HUES6 (cell line): ENCODE measurements at regions not wholly inside any gene's neighbourhood (a gene's known extent, or its start where the extent isn't known, plus 50 kb on each side); places are given as distances from the start of the nearest gene placed in this dataset.

Source experiments
- H3K27ac ChIP-seq: 2 replicates; pipeline ENCODE4 v1.7.0; 2013; ENCODE audit warnings: low read depth, mild to moderate bottlenecking, low read length, inconsistent platforms
- H3K27me3 ChIP-seq: 2 replicates; pipeline ENCODE4 v1.6.1; 2013; ENCODE audit warnings: low read length; ENCODE audit not compliant: control insufficient read depth, insufficient read depth
- H3K36me3 ChIP-seq: 2 replicates; pipeline ENCODE4 v1.6.1; 2013; ENCODE audit warnings: low read length; ENCODE audit not compliant: control insufficient read depth, insufficient read depth
- H3K4me1 ChIP-seq: 2 replicates; pipeline ENCODE4 v1.6.1; 2013; ENCODE audit warnings: low read length; ENCODE audit not compliant: control insufficient read depth, insufficient read depth
- H3K4me3 ChIP-seq: 2 replicates; pipeline ENCODE4 v1.5.1; 2013; ENCODE audit warnings: low read depth, low read length
- H3K9ac ChIP-seq: one replicate; pipeline ENCODE4 v1.6.1; 2013; ENCODE audit warnings: mild to moderate bottlenecking, low read length
- H3K9me3 ChIP-seq: 2 replicates; pipeline ENCODE4 v1.6.1; 2013; ENCODE audit warnings: low read depth, low read length; ENCODE audit not compliant: control insufficient read depth, insufficient read depth

DNA sequence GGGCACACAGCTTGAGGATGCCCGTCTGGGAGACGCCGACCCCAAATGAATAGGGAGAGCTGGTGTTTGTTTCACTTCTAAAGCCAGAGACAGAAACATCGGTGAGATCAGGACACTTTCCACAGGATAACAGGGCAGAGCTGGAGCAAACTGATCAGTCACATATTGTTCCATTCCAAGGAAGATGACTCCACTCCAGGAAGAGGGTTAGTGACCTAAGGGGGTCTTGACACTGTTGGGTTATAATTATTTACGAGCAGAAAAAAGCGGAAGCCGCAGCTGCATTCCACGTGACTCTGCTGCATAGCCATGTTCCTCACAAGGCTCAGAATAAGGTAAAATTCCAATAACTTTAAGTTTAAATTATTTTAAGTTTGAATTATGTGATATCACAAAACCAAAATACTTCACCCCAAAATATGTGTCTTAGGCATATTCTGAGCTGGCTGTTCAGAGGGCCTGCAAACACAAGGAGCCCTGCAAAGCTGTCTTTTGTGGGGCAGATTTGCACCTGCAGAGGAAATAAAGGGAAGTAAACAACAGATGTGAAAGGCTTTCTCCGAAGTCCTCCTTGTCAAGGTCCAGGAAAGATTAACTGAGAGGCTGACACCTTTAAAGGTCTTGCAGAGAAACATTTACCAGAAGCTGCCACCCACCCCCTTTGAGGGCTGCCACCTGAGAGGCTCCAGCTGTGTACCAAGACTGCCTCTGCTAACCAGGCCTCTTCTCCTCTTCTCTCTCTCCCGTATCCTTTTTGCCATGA, 819.2 kb downstream of the UQCRFS1 start:
- Histone ChIP-seq H3K4me3 (no peak overlapping the region), H3K27ac (no peak overlapping the region), H3K4me1 (peaks cover 26% of the 10 kb centered on the region), H3K9me3 (no peaks in the 10 kb centered on the region), H3K27me3 (no peaks in the 10 kb centered on the region), H3K36me3 (no peaks in the 10 kb centered on the region), H3K9ac (no peak overlapping the region)

DNA sequence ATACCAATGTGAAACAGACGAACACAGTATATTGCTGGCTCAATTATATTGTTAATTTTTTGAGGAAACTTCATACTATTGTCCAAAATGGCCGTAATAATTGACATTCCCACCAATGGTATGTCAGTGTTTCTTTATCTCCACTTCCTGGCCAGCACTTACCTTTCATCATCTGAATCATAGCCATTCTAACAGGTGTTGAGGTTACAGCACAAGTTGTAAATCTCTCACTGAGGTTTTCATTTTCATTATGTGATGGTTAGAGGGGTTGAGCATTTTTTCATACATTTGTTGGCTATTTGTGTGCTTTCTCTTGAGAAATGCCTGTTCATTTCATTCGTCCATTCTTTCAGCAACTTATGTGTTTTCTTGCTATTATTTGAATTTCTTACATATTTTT, 824.0 kb downstream of the UQCRFS1 start:
- Histone ChIP-seq H3K9ac (no peak overlapping the region), H3K27me3 (no peaks in the 10 kb centered on the region), H3K4me1 (peaks cover 16% of the 10 kb centered on the region), H3K27ac (no peak overlapping the region), H3K36me3 (no peaks in the 10 kb centered on the region), H3K9me3 (no peaks in the 10 kb centered on the region), H3K4me3 (no peak overlapping the region)

DNA sequence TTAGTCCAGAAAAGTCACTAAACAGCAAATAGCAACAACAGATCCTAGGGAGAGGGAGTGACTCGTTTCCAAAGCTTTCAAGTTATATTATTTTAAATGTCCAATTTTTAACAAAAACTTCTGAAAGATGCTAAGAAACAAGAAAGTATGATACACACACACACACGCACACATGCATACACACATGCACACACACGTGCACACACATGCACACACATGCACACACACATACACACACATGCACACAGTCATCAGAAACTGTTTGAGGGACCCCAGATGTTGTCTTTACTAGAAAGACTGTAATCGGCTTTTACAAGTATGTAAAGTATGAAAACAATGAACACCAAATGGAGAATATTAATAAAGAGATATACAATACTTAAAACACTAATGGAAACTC, 825.4 kb downstream of the UQCRFS1 start:
- H3K4me3 ChIP-seq: no peak overlapping the region
- H3K9me3 ChIP-seq: no peaks in the 10 kb centered on the region
- H3K27me3 ChIP-seq: no peaks in the 10 kb centered on the region
- H3K36me3 ChIP-seq: no peaks in the 10 kb centered on the region
- H3K4me1 ChIP-seq: peaks cover 6% of the 10 kb centered on the region; the same call in 1 of the 2 replicates
- no peak overlapping the region for H3K27ac ChIP-seq
- H3K9ac ChIP-seq: no peak overlapping the region

DNA sequence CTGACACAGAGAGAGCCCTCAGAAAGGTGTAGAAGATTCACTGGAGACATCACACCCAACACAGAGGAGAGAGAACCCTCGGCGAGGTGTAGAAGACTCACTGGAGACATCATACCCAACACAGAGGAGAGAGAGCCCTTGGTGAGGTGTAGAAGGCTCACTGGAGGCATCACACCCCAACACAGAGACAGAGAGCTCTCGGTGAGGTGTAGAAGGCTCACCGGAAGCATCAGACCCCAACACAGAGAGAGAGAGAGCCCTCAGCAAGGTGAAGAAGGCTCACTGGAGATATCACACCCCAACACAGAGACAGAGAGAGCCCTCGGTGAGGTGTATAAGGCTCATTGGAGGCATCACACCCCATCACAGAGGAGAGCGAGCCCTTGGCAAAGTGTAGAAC, 826.5 kb downstream of the UQCRFS1 start:
- no peak overlapping the region for H3K27ac ChIP-seq

DNA sequence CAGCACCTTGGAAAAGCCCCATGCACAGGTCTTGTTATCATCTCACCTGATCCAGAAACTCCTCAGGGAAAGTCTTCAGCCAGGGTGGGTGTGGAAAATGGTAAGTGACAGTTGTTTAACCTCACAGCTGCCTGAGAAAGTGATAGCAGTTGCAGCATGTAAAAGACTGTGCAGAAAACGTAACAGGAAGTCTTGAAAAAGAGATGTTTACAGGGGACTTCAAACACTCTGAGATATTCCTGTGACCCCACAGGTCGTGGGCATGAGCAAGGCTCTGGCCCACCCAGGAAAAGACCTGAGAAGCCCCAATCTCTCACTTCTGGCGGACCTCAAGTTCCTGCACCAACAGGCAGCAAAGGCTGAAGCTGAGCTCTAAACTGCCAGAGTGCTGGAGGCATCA, 826.9 kb downstream of the UQCRFS1 start:
- H3K27me3 ChIP-seq: no peaks in the 10 kb centered on the region
- no peak overlapping the region for H3K27ac ChIP-seq
- H3K4me1 ChIP-seq: no peaks in the 10 kb centered on the region
- H3K36me3 ChIP-seq: no peaks in the 10 kb centered on the region
- no peaks in the 10 kb centered on the region for H3K9me3 ChIP-seq
- H3K4me3 ChIP-seq: no peak overlapping the region
- no peak overlapping the region for H3K9ac ChIP-seq

More for the DNA sequence above, 826.5 kb downstream of the UQCRFS1 start:
- Histone ChIP-seq H3K4me3 (no peak overlapping the region), H3K9me3 (no peaks in the 10 kb centered on the region), H3K9ac (no peak overlapping the region), H3K36me3 (no peaks in the 10 kb centered on the region), H3K4me1 (no peaks in the 10 kb centered on the region), H3K27me3 (no peaks in the 10 kb centered on the region)

DNA sequence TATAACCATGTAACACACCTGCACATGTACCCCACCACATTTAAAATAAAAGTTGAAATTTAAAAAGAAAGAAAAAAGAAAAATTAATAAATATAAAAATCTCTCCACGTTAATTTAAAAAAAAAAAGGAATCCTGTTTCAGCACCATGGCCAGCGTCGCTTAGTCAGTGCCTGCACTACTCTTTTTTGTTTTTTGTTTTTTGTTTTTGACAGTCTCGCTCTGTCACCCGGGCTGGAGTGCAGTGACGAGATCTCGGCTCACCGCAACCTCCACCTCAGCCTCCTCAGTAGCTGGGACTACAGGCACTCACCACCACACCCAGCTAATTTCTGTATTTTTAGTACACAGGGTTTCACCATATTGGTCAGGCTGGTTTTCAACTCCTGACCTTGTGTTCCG, 835.9 kb downstream of the UQCRFS1 start:
- Histone ChIP-seq H3K9me3 (no peaks in the 10 kb centered on the region), H3K36me3 (no peaks in the 10 kb centered on the region), H3K27ac (no peak overlapping the region)

DNA sequence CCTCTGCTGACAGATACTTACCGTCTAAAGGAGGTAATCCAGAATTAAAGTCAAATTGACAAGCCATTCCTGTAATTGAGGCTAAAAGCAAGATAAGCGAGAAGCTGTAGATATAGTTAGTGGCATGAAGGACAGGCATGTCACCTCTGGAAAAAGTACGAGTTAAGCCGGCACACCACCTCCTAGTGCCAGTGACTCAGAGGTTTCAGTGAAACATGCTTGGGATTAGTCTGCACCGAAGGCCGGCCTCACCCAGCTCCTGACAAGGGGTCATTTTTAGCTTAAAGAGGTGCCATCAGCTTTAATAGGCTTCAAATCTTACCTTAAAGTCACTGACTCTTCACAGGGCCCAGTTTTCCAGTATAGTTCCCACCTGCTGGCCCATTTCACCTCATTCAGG, 838.0 kb downstream of the UQCRFS1 start:
- H3K9ac ChIP-seq: no peak overlapping the region
- H3K4me1 ChIP-seq: no peaks in the 10 kb centered on the region
- 0 out of 2 replicates have a peak, but pooled peaks cover 3% of the 10 kb centered on the region for H3K9me3 ChIP-seq
- H3K27ac ChIP-seq: no peak overlapping the region
- no peak overlapping the region for H3K4me3 ChIP-seq
- no peaks in the 10 kb centered on the region for H3K27me3 ChIP-seq
- no peaks in the 10 kb centered on the region for H3K36me3 ChIP-seq

More for the DNA sequence above, 835.9 kb downstream of the UQCRFS1 start:
- Histone ChIP-seq H3K4me1 (no peaks in the 10 kb centered on the region), H3K4me3 (no peak overlapping the region), H3K9ac (no peak overlapping the region), H3K27me3 (no peaks in the 10 kb centered on the region)

DNA sequence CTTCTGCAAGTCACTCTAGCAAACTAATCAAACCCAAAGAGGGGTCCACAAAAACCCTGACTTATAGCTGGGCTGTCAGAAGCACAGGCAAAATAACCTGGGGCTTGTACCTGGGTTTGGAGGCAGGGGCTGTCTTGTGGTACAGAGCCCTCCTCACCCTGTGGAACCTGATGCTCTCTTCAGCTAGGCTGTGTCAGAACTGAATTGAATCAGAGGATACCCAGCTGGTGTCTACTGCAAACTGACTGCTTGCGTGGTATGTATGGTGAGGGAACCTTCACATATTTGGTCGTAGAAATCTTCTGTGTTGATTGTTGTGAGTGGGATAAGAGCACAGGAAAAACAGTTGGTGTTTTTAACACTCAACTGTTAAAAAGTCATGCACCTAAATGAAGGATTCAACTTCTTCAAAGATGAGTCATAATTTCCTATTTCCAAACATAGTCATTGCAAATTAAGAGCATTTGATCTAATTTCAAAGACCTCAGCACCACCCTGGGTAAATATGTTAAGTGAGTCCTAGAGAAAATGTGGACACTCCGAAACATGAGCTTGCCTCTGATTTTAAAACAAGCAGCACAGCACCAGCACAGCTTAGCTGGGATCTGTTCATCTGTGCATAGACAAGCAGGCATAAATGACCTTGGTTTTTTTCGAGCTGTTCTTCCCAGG, 840.2 kb downstream of the UQCRFS1 start:
- Histone ChIP-seq H3K4me3 (no peak overlapping the region), H3K36me3 (no peaks in the 10 kb centered on the region), H3K9me3 (0 out of 2 replicates have a peak, but pooled peaks cover 3% of the 10 kb centered on the region), H3K27ac (no peak overlapping the region), H3K4me1 (no peaks in the 10 kb centered on the region), H3K9ac (no peak overlapping the region), H3K27me3 (no peaks in the 10 kb centered on the region)

DNA sequence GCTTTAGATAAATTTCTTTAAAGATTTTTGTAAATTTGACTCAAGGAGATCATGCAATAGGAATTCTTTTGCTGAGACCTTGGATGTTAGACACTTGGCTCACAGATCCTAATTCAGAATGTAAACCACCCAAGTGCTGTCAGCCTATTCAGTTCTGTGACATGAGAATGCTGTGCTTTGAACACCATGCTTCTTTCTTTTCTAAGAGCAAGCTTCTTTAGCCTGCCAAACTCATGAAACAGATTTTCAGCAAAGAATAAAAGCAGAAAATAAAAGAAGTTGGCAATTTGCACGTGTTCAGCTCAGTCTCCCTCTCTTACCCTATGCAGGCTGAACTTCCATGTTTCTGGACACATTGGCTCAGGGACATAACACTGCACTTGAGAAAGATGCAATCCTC, 845.8 kb downstream of the UQCRFS1 start:
- Histone ChIP-seq H3K9me3 (0 out of 2 replicates have a peak, but pooled peaks cover 3% of the 10 kb centered on the region), H3K4me3 (no peak overlapping the region), H3K9ac (no peak overlapping the region), H3K27ac (no peak overlapping the region), H3K27me3 (no peaks in the 10 kb centered on the region), H3K36me3 (no peaks in the 10 kb centered on the region), H3K4me1 (no peaks in the 10 kb centered on the region)

DNA sequence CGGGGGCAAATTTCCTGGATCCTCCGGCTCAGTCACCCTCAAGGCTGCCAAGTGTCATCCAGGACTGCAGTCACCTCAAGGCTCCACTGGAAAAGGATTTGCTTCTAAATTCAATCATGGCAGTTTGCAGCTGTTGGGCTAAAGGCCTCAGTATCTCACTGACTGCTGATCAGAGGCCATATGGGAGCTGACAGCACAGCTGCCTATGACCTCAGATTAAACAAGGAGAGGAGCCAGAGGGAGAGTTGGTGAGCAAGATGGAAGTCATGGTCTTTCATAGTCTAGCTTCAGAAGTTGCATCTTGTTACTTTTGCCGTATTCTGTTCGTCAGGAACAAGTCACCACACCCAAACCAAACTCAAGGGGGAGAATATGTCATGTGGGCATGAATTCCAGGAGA, 849.7 kb downstream of the UQCRFS1 start:
- Histone ChIP-seq H3K27ac (no peak overlapping the region), H3K27me3 (no peaks in the 10 kb centered on the region), H3K36me3 (no peaks in the 10 kb centered on the region), H3K4me1 (peaks cover 6% of the 10 kb centered on the region), H3K9ac (no peak overlapping the region), H3K4me3 (no peak overlapping the region), H3K9me3 (no peaks in the 10 kb centered on the region)
